ENCODE measurements at regions not wholly inside any gene's neighbourhood (a gene's known extent, or its start where the extent isn't known, plus 50 kb on each side); places are given as distances from the start of the nearest gene placed in this dataset.
"Not testable (repeated sequence)": the region's sequence is repeated elsewhere in the genome, so short reads cannot be mapped to it uniquely, and the experiment has no call there.

GRCh38 chr12:124153392-124153791 lies 141.5 kb upstream of the RFLNA start:
- Histone ChIP-seq H3K4me3 (no peak overlapping the region), H3K9ac (ENCODE audit: insufficient read length) (no peak overlapping the region), H3K36me3 (ENCODE audit: insufficient read depth, low read length) (no peaks in the 10 kb centered on the region), H3K27ac (no peak overlapping the region), H3K9me3 (ENCODE audit: low read depth, low read length) (no peaks in the 10 kb centered on the region)
- no peak for DNase-seq (ENCODE audit: low read depth, low spot score)
- TF ChIP-seq EZH2 (IDR thresholded peaks at IDR 0.05) (no peak), FOXP2 (optimal IDR thresholded peaks at IDR 0.05; ENCODE audit: control extremely low read depth, extremely low read length, insufficient read depth) (no peak), POLR2AphosphoS5 (IDR thresholded peaks at IDR 0.05; ENCODE audit: borderline replicate concordance, low read depth, low read length) (no peak)

DNA sequence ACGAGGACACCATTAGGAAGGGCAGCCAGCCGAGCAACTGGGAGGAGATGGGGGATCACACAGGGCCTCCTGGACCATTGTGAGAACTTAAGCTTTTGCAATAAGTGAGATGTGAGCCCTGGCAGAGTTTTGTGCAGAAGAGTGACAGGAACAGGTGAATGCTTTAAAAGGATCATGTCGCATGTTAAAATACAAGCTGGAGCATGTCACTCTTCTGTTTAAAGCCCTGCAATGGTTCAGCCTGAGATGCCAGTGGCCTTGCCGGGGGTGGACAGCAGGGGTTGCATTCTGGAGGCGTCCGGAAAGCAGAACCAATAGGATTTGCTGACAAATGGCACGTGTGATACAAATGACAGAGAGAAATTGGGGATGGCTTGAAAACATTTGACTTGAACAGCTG lies 137.5 kb upstream of the RFLNA start:
- Histone ChIP-seq H3K36me3 (ENCODE audit: insufficient read depth, low read length) (no peaks in the 10 kb centered on the region), H3K4me3 (no peak overlapping the region), H3K9me3 (ENCODE audit: low read depth, low read length) (no peaks in the 10 kb centered on the region), H3K27ac (no peak overlapping the region), H3K9ac (ENCODE audit: insufficient read length) (no peak overlapping the region)
- DNase-seq (ENCODE audit: low read depth, low spot score), result no peak
- no peak for TF ChIP-seq EZH2 (IDR thresholded peaks at IDR 0.05)
- TF ChIP-seq POLR2AphosphoS5 (IDR thresholded peaks at IDR 0.05; ENCODE audit: borderline replicate concordance, low read depth, low read length), result no peak
- TF ChIP-seq FOXP2 (optimal IDR thresholded peaks at IDR 0.05; ENCODE audit: control extremely low read depth, extremely low read length, insufficient read depth), result no peak

- Histone ChIP-seq H3K4me3 (no peak overlapping the region), H3K9ac (ENCODE audit: insufficient read length) (no peak overlapping the region), H3K36me3 (ENCODE audit: insufficient read depth, low read length) (no peaks in the 10 kb centered on the region), H3K9me3 (ENCODE audit: low read depth, low read length) (no peaks in the 10 kb centered on the region), H3K27ac (no peak overlapping the region)
- TF ChIP-seq FOXP2 (optimal IDR thresholded peaks at IDR 0.05; ENCODE audit: control extremely low read depth, extremely low read length, insufficient read depth) (no peak), EZH2 (IDR thresholded peaks at IDR 0.05) (no peak), POLR2AphosphoS5 (IDR thresholded peaks at IDR 0.05; ENCODE audit: borderline replicate concordance, low read depth, low read length) (no peak)
- no peak for DNase-seq (ENCODE audit: low read depth, low spot score)
These were observed 135.2 kb upstream of the RFLNA start for GRCh38 chr12:124159655-124160054.

DNA sequence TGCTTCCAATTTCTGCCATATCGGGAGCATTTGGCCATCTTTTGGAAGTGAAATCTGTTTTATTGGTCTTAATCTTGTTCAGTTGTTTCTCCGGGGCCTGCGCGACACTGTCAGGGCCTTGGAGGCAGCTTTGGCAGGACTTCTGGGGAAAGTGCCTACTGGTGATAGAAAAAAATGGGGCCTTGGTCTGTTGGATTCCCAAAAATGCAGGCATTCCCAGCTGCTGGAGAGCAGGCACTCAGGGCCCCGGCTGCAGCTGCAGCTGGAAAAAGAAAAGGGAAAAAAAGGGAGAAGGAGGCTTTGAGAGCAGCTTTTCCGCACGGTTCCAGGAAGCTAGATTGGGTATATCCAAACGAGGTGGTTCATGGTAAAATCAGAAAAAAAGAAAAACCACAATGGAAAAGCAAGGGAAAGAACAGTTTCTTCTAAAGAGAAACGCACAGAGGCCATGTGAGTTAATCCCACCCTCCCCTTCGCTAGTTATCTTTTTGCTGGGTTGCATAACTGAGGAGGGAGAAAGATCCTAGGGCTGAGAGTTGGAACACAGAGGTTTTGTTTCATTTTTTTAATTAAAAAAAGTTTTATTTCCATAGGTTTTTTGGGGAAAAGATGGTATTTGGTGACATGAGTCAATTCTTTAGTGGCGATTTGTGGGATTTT lies 134.7 kb upstream of the RFLNA start:
- Histone ChIP-seq H3K4me3 (no peak overlapping the region), H3K9ac (ENCODE audit: insufficient read length) (no peak overlapping the region), H3K36me3 (ENCODE audit: insufficient read depth, low read length) (no peaks in the 10 kb centered on the region), H3K9me3 (ENCODE audit: low read depth, low read length) (no peaks in the 10 kb centered on the region), H3K27ac (no peak overlapping the region)
- no peak for DNase-seq (ENCODE audit: low read depth, low spot score)
- TF ChIP-seq FOXP2 (optimal IDR thresholded peaks at IDR 0.05; ENCODE audit: control extremely low read depth, extremely low read length, insufficient read depth), result no peak
- no peak for TF ChIP-seq POLR2AphosphoS5 (IDR thresholded peaks at IDR 0.05; ENCODE audit: borderline replicate concordance, low read depth, low read length)
- TF ChIP-seq EZH2 (IDR thresholded peaks at IDR 0.05), result no peak

- H3K9me3 ChIP-seq (ENCODE audit: low read depth, low read length); DNase-seq (ENCODE audit: low read depth, low spot score); H3K9ac ChIP-seq (ENCODE audit: insufficient read length): not testable (repeated sequence)
These were observed 133.5 kb upstream of the RFLNA start for GRCh38 chr12:124161402-124161801.

DNA sequence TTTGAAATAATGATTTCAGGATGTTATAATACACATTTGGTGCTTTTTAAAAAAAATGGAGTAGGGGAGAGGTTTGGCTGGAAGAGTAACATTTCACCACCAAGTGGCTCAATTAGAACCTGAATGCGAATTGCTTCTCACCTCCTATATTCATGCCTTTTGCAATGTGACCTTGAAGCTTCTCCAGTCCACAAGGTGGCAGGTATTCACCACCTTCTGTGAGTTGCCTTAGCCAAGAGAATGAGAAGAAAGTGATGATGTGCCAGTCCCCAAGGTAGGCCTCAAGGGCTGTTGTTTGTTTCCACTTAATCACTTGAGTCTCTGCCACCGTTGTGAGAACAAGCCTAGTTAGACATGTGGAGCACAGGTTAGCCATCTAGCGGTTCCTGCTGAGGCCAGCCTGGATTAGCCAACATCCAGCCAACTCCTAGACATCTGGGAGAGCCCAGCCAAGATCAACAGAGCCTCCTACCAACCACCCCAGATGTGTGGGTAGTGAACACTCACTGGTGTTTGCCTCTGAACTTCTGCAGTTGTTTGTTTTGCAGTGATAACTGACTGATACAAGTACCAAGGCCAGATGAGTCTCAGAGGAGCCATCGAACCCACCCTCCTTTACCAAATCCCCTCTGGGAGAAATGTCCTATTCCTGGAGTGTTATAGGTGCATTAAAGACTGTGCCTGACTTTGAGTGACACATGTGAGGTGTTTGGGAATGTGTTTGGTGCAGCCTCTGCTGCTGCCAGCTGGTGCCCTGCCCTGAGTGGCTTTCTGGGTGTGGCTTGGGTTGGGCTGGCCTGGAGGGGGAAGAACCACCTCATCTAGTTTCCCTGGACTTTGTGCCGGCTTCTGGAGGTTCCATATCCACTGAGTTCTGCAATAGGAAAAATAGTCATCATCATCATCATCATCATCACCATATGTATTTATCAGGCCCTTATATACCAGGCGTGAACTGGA lies 132.5 kb upstream of the RFLNA start:
- no peak for TF ChIP-seq EZH2 (IDR thresholded peaks at IDR 0.05)
- TF ChIP-seq POLR2AphosphoS5 (IDR thresholded peaks at IDR 0.05; ENCODE audit: borderline replicate concordance, low read depth, low read length), result no peak
- no peak for TF ChIP-seq FOXP2 (optimal IDR thresholded peaks at IDR 0.05; ENCODE audit: control extremely low read depth, extremely low read length, insufficient read depth)
- DNase-seq (ENCODE audit: low read depth, low spot score), result no peak
- Histone ChIP-seq H3K9me3 (ENCODE audit: low read depth, low read length) (no peaks in the 10 kb centered on the region), H3K4me3 (no peak overlapping the region), H3K36me3 (ENCODE audit: insufficient read depth, low read length) (no peaks in the 10 kb centered on the region), H3K9ac (ENCODE audit: insufficient read length) (no peak overlapping the region), H3K27ac (no peak overlapping the region)

More at GRCh38 chr12:124161402-124161801, 133.5 kb upstream of the RFLNA start:
- not testable (repeated sequence) for H3K4me3 ChIP-seq; H3K27ac ChIP-seq; H3K36me3 ChIP-seq (ENCODE audit: insufficient read depth, low read length)

DNA sequence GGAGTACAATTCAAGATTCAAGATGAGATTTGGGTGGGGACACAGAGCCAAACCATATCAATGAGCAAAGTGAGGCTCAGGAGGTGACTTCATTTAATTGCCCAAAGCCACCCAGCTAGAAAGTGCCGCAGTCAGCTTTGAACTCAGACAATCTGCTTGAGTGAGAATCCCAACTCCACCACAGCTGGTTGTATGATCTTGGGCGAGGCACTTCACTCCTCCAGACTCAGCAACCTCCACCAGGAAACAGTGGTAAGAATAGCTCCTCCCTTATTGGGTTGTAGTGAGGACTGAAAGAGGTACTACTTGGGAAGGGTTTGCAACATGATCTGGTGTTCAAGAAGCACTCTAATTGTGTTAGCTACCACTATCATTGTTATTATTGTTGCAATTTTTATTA lies 129.2 kb upstream of the RFLNA start:
- TF ChIP-seq FOXP2 (optimal IDR thresholded peaks at IDR 0.05; ENCODE audit: control extremely low read depth, extremely low read length, insufficient read depth) (no peak), POLR2AphosphoS5 (IDR thresholded peaks at IDR 0.05; ENCODE audit: borderline replicate concordance, low read depth, low read length) (no peak), EZH2 (IDR thresholded peaks at IDR 0.05) (no peak)
- no peak for DNase-seq (ENCODE audit: low read depth, low spot score)
- H3K27ac ChIP-seq, result no peak overlapping the region
- H3K36me3 ChIP-seq (ENCODE audit: insufficient read depth, low read length), result no peaks in the 10 kb centered on the region
- H3K9ac ChIP-seq (ENCODE audit: insufficient read length), result no peak overlapping the region
- H3K9me3 ChIP-seq (ENCODE audit: low read depth, low read length), result no peaks in the 10 kb centered on the region
- H3K4me3 ChIP-seq, result no peak overlapping the region

GRCh38 chr12:124167141-124167540 lies 127.8 kb upstream of the RFLNA start:
- no peak for DNase-seq (ENCODE audit: low read depth, low spot score)
- no peak overlapping the region for H3K4me3 ChIP-seq
- no peaks in the 10 kb centered on the region for H3K36me3 ChIP-seq (ENCODE audit: insufficient read depth, low read length)
- H3K9me3 ChIP-seq (ENCODE audit: low read depth, low read length), result no peaks in the 10 kb centered on the region
- TF ChIP-seq FOXP2 (optimal IDR thresholded peaks at IDR 0.05; ENCODE audit: control extremely low read depth, extremely low read length, insufficient read depth) (no peak), POLR2AphosphoS5 (IDR thresholded peaks at IDR 0.05; ENCODE audit: borderline replicate concordance, low read depth, low read length) (no peak), EZH2 (IDR thresholded peaks at IDR 0.05) (no peak)
- no peak overlapping the region for H3K9ac ChIP-seq (ENCODE audit: insufficient read length)
- no peak overlapping the region for H3K27ac ChIP-seq
